ENCODE measurements at regions not wholly inside any gene's neighbourhood (a gene's known extent, or its start where the extent isn't known, plus 50 kb on each side); places are given as distances from the start of the nearest gene placed in this dataset.

GRCh38 chr10:10456856-10457255 lies 560.8 kb upstream of the CELF2 start:
- 73 to 88% (median 86%) methylated on average over 2 of the region's 2 CpGs for WGBS, 3 donors
- H3K27ac ChIP-seq (ENCODE audit: low read depth, low read length), result no peak overlapping the region

GRCh38 chr10:10460451-10460850 lies 557.2 kb upstream of the CELF2 start:
- H3K27ac ChIP-seq (ENCODE audit: low read depth, low read length), result no peak overlapping the region
- 43 to 53% (median 48%) methylated on average over 1 of the region's 1 CpG for WGBS, 3 donors

GRCh38 chr10:10462151-10462941 lies 555.3 kb upstream of the CELF2 start:
- no peak overlapping the region for H3K27ac ChIP-seq (ENCODE audit: low read depth, low read length)
- 45 to 77% (median 72%) methylated on average over 16 of the region's 16 CpGs for WGBS, 3 donors

GRCh38 chr10:10471758-10472157 lies 545.9 kb upstream of the CELF2 start:
- WGBS, 3 donors, result 76 to 87% (median 82%) methylated on average over 1 of the region's 1 CpG
- no peak overlapping the region for H3K27ac ChIP-seq (ENCODE audit: low read depth, low read length)

- no peak overlapping the region for H3K27ac ChIP-seq (ENCODE audit: low read depth, low read length)
- 12 to 69% (median 25%) methylated on average over 2 of the region's 2 CpGs for WGBS, 3 donors
These were observed 541.9 kb upstream of the CELF2 start for GRCh38 chr10:10475812-10476211.

GRCh38 chr10:10477844-10478243 lies 539.8 kb upstream of the CELF2 start:
- H3K27ac ChIP-seq (ENCODE audit: low read depth, low read length), result no peak overlapping the region
- WGBS, 3 donors, result 51 to 79% (median 74%) methylated on average over 2 of the region's 2 CpGs

- WGBS, 3 donors, result 57 to 80% (median 65%) methylated on average over 9 of the region's 9 CpGs
These were observed 538.2 kb upstream of the CELF2 start for GRCh38 chr10:10479465-10479864.

GRCh38 chr10:10482613-10483012 lies 535.1 kb upstream of the CELF2 start:
- WGBS, 3 donors, result 23 to 77% (median 67%) methylated on average over 4 of the region's 4 CpGs
- H3K27ac ChIP-seq (ENCODE audit: low read depth, low read length), result no peak overlapping the region

More at GRCh38 chr10:10479465-10479864, 538.2 kb upstream of the CELF2 start:
- H3K27ac ChIP-seq (ENCODE audit: low read depth, low read length), result no peak overlapping the region

- no peak overlapping the region for H3K27ac ChIP-seq (ENCODE audit: low read depth, low read length)
- WGBS, 3 donors, result 78 to 92% (median 91%) methylated on average over 3 of the region's 3 CpGs
These were observed 528.6 kb upstream of the CELF2 start for GRCh38 chr10:10489076-10489475.

GRCh38 chr10:10489805-10490571 lies 527.7 kb upstream of the CELF2 start:
- 84 to 93% (median 89%) methylated on average over 1 of the region's 1 CpG for WGBS, 3 donors
- H3K27ac ChIP-seq (ENCODE audit: low read depth, low read length), result no peak overlapping the region

- 0 to 86% (median 38%) methylated on average over 1 of the region's 1 CpG for WGBS, 3 donors
- no peak overlapping the region for H3K27ac ChIP-seq (ENCODE audit: low read depth, low read length)
These were observed 527.1 kb upstream of the CELF2 start for GRCh38 chr10:10490581-10490980.

GRCh38 chr10:10492420-10492819 lies 525.3 kb upstream of the CELF2 start:
- 54 to 73% (median 72%) methylated on average over 3 of the region's 3 CpGs for WGBS, 3 donors

GRCh38 chr10:10493833-10494232 lies 523.8 kb upstream of the CELF2 start:
- 63 to 85% (median 84%) methylated on average over 4 of the region's 4 CpGs for WGBS, 3 donors

More at GRCh38 chr10:10492420-10492819, 525.3 kb upstream of the CELF2 start:
- H3K27ac ChIP-seq (ENCODE audit: low read depth, low read length), result no peak overlapping the region

GRCh38 chr10:10497245-10497644 lies 520.4 kb upstream of the CELF2 start:
- H3K27ac ChIP-seq (ENCODE audit: low read depth, low read length), result no peak overlapping the region
- 94 to 96% (median 95%) methylated on average over 3 of the region's 3 CpGs for WGBS, 3 donors

More at GRCh38 chr10:10493833-10494232, 523.8 kb upstream of the CELF2 start:
- H3K27ac ChIP-seq (ENCODE audit: low read depth, low read length), result no peak overlapping the region

GRCh38 chr10:10498781-10499180 lies 518.9 kb upstream of the CELF2 start:
- 79 to 88% (median 87%) methylated on average over 3 of the region's 3 CpGs for WGBS, 3 donors
- no peak overlapping the region for H3K27ac ChIP-seq (ENCODE audit: low read depth, low read length)

- WGBS, 3 donors, result 38 to 66% (median 46%) methylated on average over 2 of the region's 2 CpGs
- no peak overlapping the region for H3K27ac ChIP-seq (ENCODE audit: low read depth, low read length)
These were observed 517.8 kb upstream of the CELF2 start for GRCh38 chr10:10499839-10500238.

- no peak overlapping the region for H3K27ac ChIP-seq (ENCODE audit: low read depth, low read length)
- WGBS, 3 donors, result 80 to 98% (median 92%) methylated on average over 2 of the region's 2 CpGs
These were observed 516.7 kb upstream of the CELF2 start for GRCh38 chr10:10500937-10501336.

- no peak overlapping the region for H3K27ac ChIP-seq (ENCODE audit: low read depth, low read length)
- WGBS, 3 donors, result 68 to 83% (median 75%) methylated on average over 1 of the region's 1 CpG
These were observed 513.9 kb upstream of the CELF2 start for GRCh38 chr10:10503772-10504171.

GRCh38 chr10:10508211-10508610 lies 509.5 kb upstream of the CELF2 start:
- WGBS, 3 donors, result 70 to 83% (median 81%) methylated on average over 3 of the region's 3 CpGs
- no peak overlapping the region for H3K27ac ChIP-seq (ENCODE audit: low read depth, low read length)

Data from adipose tissue (tissue), 3 donors.